HUDEP-2 (cell line): ENCODE measurements at regions not wholly inside any gene's neighbourhood (a gene's known extent, or its start where the extent isn't known, plus 50 kb on each side); places are given as distances from the start of the nearest gene placed in this dataset.

Experiments
- DNase-seq, 76 experiments: peaks; one replicate each; lab custom pipeline; 2025; ENCODE audit not compliant: unreplicated experiment in 76 of 76; lab: John Stamatoyannopoulos, UW

GRCh38 chr3:181855825-181856224, 144.1 kb downstream of the SOX2 start:
- DNase-seq, result no peak

GRCh38 chr3:181859518-181859917, 147.8 kb downstream of the SOX2 start:
- no peak for DNase-seq

- no peak for DNase-seq
Measured at GRCh38 chr3:181860235-181860634, 148.5 kb downstream of the SOX2 start.

DNA sequence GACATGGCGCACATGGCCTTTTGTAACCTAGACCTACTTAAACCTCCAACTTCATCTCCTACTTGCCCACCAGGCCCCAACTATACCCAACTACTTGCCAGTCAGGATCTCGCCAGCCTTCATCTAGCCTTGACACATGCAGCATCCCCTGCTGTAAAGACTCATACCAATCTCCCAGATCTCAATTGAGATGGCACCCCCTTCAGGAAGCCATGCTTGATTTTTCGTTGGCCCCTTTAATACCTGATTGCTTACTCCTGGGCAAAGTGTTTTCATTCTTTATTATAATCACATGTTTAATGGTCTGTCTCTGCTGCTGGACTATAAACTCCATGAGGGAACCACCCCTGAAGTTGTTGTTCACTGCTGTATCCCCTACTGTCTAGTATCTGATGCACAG, 150.8 kb downstream of the SOX2 start:
- DNase-seq, result no peak

DNA sequence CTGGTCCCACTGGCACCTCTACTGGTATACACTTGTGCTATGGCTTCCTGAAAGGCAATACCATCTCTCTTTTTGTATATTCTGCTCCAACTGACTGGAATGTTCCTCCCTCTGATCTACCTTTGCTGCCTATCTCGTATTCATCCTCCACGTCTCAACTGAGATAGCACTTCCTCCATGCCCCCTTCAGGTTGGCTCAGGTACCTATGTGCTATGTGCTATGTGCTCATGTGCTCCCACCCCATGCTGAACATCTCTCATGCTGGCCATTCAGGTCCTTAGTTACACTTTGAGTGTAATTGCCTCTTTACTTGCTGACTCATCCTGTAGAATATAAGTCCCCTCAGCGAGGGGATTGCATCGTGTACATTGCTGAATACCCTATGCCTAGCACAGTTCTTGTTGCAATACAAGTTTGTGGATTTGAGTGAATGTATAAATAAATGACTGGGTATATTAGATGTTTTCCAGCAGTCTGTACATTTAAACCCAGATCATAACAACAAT, 156.9 kb downstream of the SOX2 start:
- DNase-seq, result no peak

DNA sequence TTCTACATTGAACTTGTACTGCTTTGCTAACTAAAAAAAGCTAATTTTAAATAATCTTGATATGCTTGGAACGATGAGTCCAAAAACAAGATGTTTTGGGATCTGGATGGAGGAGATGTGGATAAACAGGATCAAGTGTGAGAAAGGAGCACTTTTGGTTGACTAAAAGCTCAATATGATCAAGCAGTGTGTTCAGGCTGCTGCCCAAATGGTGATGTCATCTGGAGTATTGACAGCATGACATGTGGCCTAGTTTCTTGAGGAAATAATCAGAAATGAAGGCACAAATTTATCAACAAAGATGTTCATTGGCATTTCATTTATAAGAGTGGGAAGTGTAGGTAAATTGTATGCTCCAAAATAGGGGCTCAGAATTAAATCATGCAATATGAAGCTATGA, 161.2 kb downstream of the SOX2 start:
- no peak for DNase-seq

DNA sequence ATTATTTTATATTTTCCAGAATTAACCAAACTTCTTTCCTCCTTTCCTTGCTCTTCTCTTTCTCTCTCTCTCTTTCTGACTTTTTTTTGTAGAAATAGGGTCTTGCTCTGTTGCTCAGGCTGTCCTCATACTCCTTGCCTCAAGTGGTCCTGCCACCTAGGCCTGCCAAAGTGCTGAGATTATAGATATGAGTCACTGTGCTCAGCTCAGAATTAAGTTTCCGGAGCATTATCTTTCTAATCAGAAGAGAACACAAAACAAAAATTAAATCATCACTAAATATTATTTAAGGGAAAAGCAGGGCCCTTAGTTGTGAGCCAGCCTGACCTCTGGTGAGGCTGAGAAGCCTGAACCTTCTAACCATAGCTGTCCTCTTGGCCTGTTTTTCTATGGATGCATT, 168.2 kb downstream of the SOX2 start:
- no peak for DNase-seq

DNA sequence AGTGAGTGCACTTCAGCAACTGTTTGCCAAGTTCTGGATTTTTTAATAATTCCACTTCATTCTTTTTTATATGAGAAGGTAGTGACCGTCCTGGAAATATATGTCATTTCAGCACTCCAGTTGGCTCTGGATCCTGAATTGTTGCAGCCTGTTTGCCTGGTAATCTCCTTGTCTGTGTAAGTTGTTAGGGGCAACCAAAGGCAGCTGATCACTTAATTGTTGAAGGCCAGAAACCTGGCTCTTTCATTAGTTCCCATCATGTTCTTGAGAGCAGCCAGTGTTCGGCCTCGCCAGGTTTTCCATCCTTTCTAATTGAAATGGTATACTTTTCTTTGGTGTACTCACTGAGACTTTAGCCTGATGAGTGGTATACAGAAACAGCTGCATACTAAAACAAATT, 168.6 kb downstream of the SOX2 start:
- DNase-seq, result no peak

DNA sequence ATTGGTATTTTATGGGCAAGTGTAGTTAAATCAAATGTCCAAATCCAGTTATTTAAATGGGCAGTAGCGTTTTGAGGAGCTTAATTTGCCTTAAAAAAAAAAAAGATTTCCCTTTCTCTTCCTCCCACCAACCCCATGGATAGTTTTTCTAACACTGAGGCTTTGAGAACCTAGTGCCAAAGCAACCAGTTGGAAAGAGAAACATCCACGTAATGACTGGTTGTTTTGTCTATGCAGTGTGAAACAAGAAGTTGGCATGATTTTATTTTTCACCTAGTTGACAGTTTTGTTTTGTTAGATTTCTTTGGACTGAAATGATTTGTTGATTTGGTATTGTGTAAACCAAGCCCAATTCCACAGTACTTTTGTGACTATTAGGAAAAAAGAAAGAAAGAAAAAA, 170.0 kb downstream of the SOX2 start:
- no peak for DNase-seq

GRCh38 chr3:181885868-181886630, 174.3 kb downstream of the SOX2 start:
- DNase-seq, result no peak

GRCh38 chr3:181886676-181887075, 175.0 kb downstream of the SOX2 start:
- DNase-seq, result no peak

DNA sequence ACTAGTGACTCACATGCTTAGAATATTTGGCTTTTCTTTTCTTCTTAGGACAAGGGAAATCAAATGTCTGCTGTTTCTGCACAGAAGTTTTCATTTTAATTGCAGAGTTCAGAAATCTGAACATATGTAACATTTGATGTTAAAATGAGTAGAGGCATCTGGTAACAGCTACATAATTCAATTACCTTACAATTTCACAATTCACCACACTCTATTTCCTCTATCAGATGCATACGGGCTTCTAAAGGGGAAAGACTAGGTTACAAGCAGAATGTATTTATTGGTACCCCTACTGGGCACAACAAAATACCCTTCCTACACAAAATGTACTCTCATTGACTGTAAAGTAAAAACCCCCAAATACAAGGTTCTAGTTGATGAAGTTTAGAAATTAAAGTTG, 176.0 kb downstream of the SOX2 start:
- no peak for DNase-seq

GRCh38 chr3:181888234-181888633, 176.5 kb downstream of the SOX2 start:
- DNase-seq, result no peak

GRCh38 chr3:181892848-181893247, 181.1 kb downstream of the SOX2 start:
- DNase-seq, result no peak

GRCh38 chr3:181896605-181897004, 184.9 kb downstream of the SOX2 start:
- no peak for DNase-seq

GRCh38 chr3:181899702-181900101, 188.0 kb downstream of the SOX2 start:
- peak in 1 of 76 experiments; percentile 0 for DNase-seq

DNA sequence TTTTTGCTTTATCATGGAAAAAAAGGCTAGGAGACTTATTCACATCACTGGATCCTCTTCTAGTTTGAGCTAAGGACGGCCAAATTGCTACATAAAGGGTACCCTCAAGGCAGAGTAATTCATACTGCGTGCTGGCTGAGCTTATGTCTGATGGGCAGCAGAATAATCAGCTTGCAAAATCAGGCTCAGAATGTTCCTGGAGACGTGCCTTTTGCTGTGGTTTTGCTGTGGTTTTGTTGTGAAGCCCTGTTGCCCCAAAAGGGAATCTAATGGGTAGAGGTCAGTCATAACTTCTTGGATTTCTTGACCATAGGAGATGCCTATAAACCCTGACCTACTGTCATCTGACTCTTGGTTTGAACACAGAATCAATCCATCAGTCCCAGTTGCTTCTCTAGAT, 189.9 kb downstream of the SOX2 start:
- no peak for DNase-seq

DNA sequence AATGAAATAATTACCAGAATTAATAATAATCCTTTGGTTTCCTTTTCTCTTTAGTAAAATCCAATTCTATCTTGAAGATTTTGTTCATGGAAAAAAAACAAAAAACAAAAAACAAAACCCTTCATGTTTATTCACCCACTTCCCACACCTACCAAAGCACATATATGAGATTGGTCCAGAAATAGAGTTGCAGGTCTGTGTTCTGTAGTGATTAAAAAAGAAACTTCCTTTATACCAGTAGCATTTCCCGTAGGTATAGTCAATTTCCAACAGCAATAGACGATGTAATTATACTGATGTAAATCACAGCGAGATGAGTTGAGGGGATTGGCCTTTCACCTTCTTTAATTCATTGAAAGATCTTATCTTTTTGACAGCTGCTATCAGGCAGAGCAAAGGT, 194.6 kb downstream of the SOX2 start:
- no peak for DNase-seq

GRCh38 chr3:181909241-181909640, 197.5 kb downstream of the SOX2 start:
- DNase-seq, result no peak

- no peak for DNase-seq
Measured at GRCh38 chr3:181912384-181912783, 200.7 kb downstream of the SOX2 start.

DNA sequence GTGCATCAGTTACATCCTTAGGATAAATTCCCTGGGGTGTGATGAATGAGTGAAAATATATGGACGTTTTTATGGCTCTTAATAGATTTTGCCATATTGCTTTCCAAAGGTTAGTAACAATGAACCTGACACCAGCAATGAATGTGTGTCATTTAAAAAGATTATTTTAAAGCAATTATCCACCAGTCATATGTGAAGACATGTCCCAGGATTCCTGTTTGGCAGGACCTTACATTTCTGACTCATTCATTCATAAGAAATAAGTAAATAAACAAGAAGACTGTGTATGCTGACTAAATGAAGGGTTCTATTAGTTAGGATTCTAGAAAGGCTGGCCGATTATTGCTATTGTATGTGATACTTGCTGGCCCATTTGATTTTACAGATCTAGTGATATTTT, 201.5 kb downstream of the SOX2 start:
- DNase-seq, result no peak

GRCh38 chr3:181915551-181915950, 203.8 kb downstream of the SOX2 start:
- DNase-seq, result no peak

DNA sequence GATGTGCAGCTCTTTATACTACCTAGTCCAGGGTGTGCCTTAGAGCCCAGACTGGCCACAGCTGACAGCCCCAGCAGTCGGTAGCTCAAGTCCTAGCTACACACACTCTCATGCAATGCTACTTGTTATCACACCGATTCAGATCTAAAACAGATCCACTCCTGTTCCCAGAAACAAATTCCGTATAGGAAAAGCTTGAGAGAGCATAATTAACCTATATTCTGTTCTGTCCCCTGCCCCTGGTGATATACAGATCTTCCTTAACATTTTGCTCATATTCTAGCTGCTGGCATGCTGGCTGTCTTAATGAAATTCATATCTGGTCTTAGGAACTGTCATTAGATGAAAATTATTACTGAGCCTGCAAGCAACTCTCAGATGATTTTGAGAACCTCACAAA, 204.3 kb downstream of the SOX2 start:
- no peak for DNase-seq
